H1 (cell line): ENCODE measurements at regions not wholly inside any gene's neighbourhood (a gene's known extent, or its start where the extent isn't known, plus 50 kb on each side); places are given as distances from the start of the nearest gene placed in this dataset.

Source experiments
- CHD7 ChIP-seq: fragments of 300-600 bp; sonication (generic); IDR thresholded peaks from 2 replicates; pipeline ENCODE4 v1.7.1; 2012; ENCODE audit warnings: low read length, moderate library complexity, mild to moderate bottlenecking, inconsistent platforms; ENCODE audit not compliant: insufficient replicate concordance
- CTCF ChIP-seq, 3 experiments: IDR thresholded peaks; 1 replicate in 2 of 3; 2 replicates in 1 of 3; pipeline versions ENCODE4 v1.5.1 to v1.6.1; 2011; ENCODE audit warnings: low read length in 3 of 3, mild to moderate bottlenecking in 3 of 3, inconsistent platforms in 2 of 3, low read depth in 1 of 3, moderate library complexity in 1 of 3; ENCODE audit not compliant: insufficient read depth in 1 of 3; ENCODE audit errors: control extremely low read depth in 1 of 3
- GABPA ChIP-seq: IDR thresholded peaks from 2 replicates; pipeline ENCODE4 v1.6.1; 2011; ENCODE audit warnings: mild to moderate bottlenecking, low read length, moderate library complexity, borderline replicate concordance; ENCODE audit not compliant: insufficient read depth
- JUND ChIP-seq: IDR thresholded peaks from 2 replicates; pipeline ENCODE4 v1.6.1; 2011; ENCODE audit warnings: mild to moderate bottlenecking, improper control_type of control experiment, low read length
- RFX5 ChIP-seq: IDR thresholded peaks from 2 replicates; pipeline ENCODE4 v1.6.1; 2011; ENCODE audit warnings: low read depth, low read length, improper control_type of control experiment, borderline replicate concordance
- SP2 ChIP-seq: IDR thresholded peaks from 2 replicates; pipeline ENCODE4 v1.6.1; 2012; ENCODE audit warnings: mild to moderate bottlenecking, low read length, inconsistent platforms
- TF ChIP-seq, protein P1 (sequence below): IDR thresholded peaks from 2 replicates; pipeline ENCODE4 v1.6.1; 2011; ENCODE audit warnings: low read length, improper control_type of control experiment
- TF ChIP-seq, protein P2 (sequence below): IDR thresholded peaks from 2 replicates; pipeline ENCODE4 v1.6.1; 2012; ENCODE audit warnings: inconsistent platforms

DNA sequence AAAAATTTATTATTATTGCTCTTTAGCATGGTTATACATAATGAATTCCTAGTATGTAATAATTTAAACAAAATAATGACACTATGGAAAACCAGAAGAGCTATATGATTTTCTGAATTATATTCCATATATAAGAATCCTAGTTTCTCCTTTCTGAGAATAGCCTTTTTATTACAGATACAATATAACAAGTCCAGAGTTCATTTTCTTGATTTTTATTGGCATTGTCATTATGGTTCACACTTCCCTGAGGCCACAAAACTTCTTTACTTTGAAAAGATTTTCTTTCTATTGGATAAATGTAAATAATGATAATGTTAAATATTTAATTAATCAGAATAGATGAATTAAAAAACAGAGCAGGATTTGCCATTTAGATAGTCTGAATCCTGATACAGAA is 362.3 kb upstream of the BCHE start:
- no peak for TF ChIP-seq CTCF (IDR thresholded peaks at IDR 0.05; ENCODE audit: control extremely low read depth in 1 of 3, insufficient read depth in 1 of 3, low read depth in 1 of 3, low read length in 3 of 3)
- no peak for TF ChIP-seq CHD7
- no peak for TF ChIP-seq RFX5
- no peak for TF ChIP-seq SP2
- TF ChIP-seq, protein P1, sequence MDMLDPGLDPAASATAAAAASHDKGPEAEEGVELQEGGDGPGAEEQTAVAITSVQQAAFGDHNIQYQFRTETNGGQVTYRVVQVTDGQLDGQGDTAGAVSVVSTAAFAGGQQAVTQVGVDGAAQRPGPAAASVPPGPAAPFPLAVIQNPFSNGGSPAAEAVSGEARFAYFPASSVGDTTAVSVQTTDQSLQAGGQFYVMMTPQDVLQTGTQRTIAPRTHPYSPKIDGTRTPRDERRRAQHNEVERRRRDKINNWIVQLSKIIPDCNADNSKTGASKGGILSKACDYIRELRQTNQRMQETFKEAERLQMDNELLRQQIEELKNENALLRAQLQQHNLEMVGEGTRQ, result no peak
- TF ChIP-seq, protein P2, sequence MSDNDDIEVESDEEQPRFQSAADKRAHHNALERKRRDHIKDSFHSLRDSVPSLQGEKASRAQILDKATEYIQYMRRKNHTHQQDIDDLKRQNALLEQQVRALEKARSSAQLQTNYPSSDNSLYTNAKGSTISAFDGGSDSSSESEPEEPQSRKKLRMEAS, result no peak
- TF ChIP-seq GABPA, result no peak
- TF ChIP-seq JUND, result no peak
